GM12878 (cell line): ENCODE measurements at regions not wholly inside any gene's neighbourhood (a gene's known extent, or its start where the extent isn't known, plus 50 kb on each side); places are given as distances from the start of the nearest gene placed in this dataset.

ENCODE experiments used
- ATAC-seq: fragments of 200-7000 bp; cut with Tn5 transposase; 3 replicates; pipeline ENCODE4 v1.9.1; 2020; ENCODE audit warnings: mild to moderate bottlenecking, moderate library complexity
- BruUV-seq: library from RNA; stranded (reverse); fragments of 400-500 nt; replicated peaks from 2 replicates; lab custom pipeline; 2021; lab: Mats Ljungman, UMichigan
- CTCF ChIA-PET: fragments of 300-600 bp; sonication (Branson Sonifier 250); formaldehyde crosslinking; extraction: SDS; loops from one replicate; lab custom pipeline; 2021; ENCODE audit warnings: inconsistent platforms; lab: Yijun Ruan, JAX
- POLR2A ChIA-PET: fragments of 350-600 bp; formaldehyde crosslinking; extraction: SDS; loops from one replicate; lab custom pipeline; 2021; ENCODE audit warnings: inconsistent platforms; lab: Charles Lee
- RAD21 ChIA-PET: fragments of 300-600 bp; sonication (Branson Sonifier 250); formaldehyde crosslinking; loops from one replicate; lab custom pipeline; 2023; ENCODE audit warnings: antibody characterized with exemption; ENCODE audit not compliant: unreplicated experiment; lab: Charles Lee
- SMC1A ChIA-PET: fragments of 300-600 bp; sonication (Branson Sonifier 250); formaldehyde crosslinking; loops from one replicate; lab custom pipeline; 2023; ENCODE audit not compliant: unreplicated experiment, uncharacterized antibody; lab: Charles Lee
- DNase-seq: peaks from one replicate; pipeline ENCODE4 v3.0.0-alpha.2; 2011; ENCODE audit warnings: low read depth, low spot score
- FAIRE-seq: peaks from 3 replicates; lab custom pipeline; 2011; peaks lifted over from hg19 to GRCh38; lab: Jason Lieb, UNC
- H2AFZ ChIP-seq: 2 replicates; pipeline ENCODE4 v1.6.0; 2011; ENCODE audit warnings: low read depth, low read length, control low read depth; ENCODE audit not compliant: control insufficient read depth
- H3K27ac ChIP-seq: 2 replicates; pipeline ENCODE4 v1.5.1; 2011; ENCODE audit warnings: control low read depth; ENCODE audit not compliant: control insufficient read depth, insufficient read depth
- H3K27me3 ChIP-seq, 2 experiments: replicated peaks in 1 of 2; 2 replicates each; pipeline versions ENCODE4 v1.6.0 to v1.6.1; 2011; ENCODE audit warnings: low read length in 1 of 2; ENCODE audit not compliant: control insufficient read depth in 2 of 2, insufficient read depth in 2 of 2
- H3K36me3 ChIP-seq, 2 experiments: 2 replicates each; pipeline ENCODE4 v1.5.1; 2011; ENCODE audit warnings: low read length in 1 of 2; ENCODE audit not compliant: control insufficient read depth in 2 of 2, insufficient read depth in 2 of 2
- H3K4me1 ChIP-seq: 2 replicates; pipeline ENCODE4 v1.6.1; 2011; ENCODE audit warnings: mild to moderate bottlenecking, low read length, moderate library complexity, mixed read lengths; ENCODE audit not compliant: control insufficient read depth, insufficient read depth
- H3K4me2 ChIP-seq: 2 replicates; pipeline ENCODE4 v1.6.0; 2011; ENCODE audit warnings: control low read depth; ENCODE audit not compliant: control insufficient read depth, insufficient read depth
- H3K4me3 ChIP-seq: fragments of 200-600 bp; sonication (generic); 2 replicates; pipeline ENCODE4 v1.5.1; 2016
- H3K79me2 ChIP-seq: 2 replicates; pipeline ENCODE4 v1.6.0; 2011; ENCODE audit warnings: low read length; ENCODE audit not compliant: control insufficient read depth, insufficient read depth
- H3K9ac ChIP-seq: 2 replicates; pipeline ENCODE4 v1.8.0; 2011; ENCODE audit warnings: low read length, control low read depth, mixed read lengths; ENCODE audit not compliant: control insufficient read depth, insufficient read depth
- H3K9me3 ChIP-seq: replicated peaks from 3 replicates; pipeline ENCODE4 v1.5.1; 2011; ENCODE audit warnings: mild to moderate bottlenecking, low read length; ENCODE audit not compliant: control insufficient read depth, insufficient read depth
- H4K20me1 ChIP-seq: 2 replicates; pipeline ENCODE4 v1.6.0; 2011; ENCODE audit not compliant: control insufficient read depth, insufficient read depth
- BMI1 ChIP-seq: fragments of 450-650 bp; IDR thresholded peaks from 2 replicates; pipeline ENCODE4 v1.6.1; 2016; ENCODE audit warnings: mild to moderate bottlenecking, moderate library complexity, borderline replicate concordance
- CBX3 ChIP-seq: fragments of 200-600 bp; sonication (generic); IDR thresholded peaks from 2 replicates; pipeline ENCODE4 v1.6.1; 2016; ENCODE audit warnings: low read depth, borderline replicate concordance
- ETV6 ChIP-seq, 2 experiments: fragments of 450-650 bp in 1 of 2; IDR thresholded peaks in 1 of 2; conservative IDR thresholded peaks in 1 of 2; 2 replicates each; pipeline ENCODE4 v1.6.1; 2014; ENCODE audit warnings: antibody characterized with exemption in 1 of 2, borderline replicate concordance in 1 of 2, low read depth in 1 of 2, mild to moderate bottlenecking in 1 of 2, moderate library complexity in 1 of 2
- FOS ChIP-seq: IDR thresholded peaks from 3 replicates; pipeline ENCODE4 v1.6.1; 2011; ENCODE audit warnings: borderline replicate concordance; ENCODE audit not compliant: insufficient read length; ENCODE audit errors: extremely low read depth
- HDAC2 ChIP-seq: fragments of 200-600 bp; sonication (generic); IDR thresholded peaks from 2 replicates; pipeline ENCODE4 v1.6.1; 2017
- MYC ChIP-seq: IDR thresholded peaks from 2 replicates; pipeline ENCODE4 v1.6.1; 2011; ENCODE audit warnings: mild to moderate bottlenecking, low read length, moderate library complexity, inconsistent platforms; ENCODE audit not compliant: insufficient read depth, insufficient replicate concordance, insufficient read length, severe bottlenecking
- NRF1 ChIP-seq: conservative IDR thresholded peaks from 2 replicates; pipeline ENCODE4 v1.6.1; 2011; ENCODE audit warnings: mild to moderate bottlenecking, low read depth, low read length, improper control_type of control experiment
- PAX8 ChIP-seq: fragments of 450-650 bp; IDR thresholded peaks from 2 replicates; pipeline ENCODE4 v1.6.1; 2017; ENCODE audit warnings: mild to moderate bottlenecking, moderate library complexity
- RAD51 ChIP-seq: fragments of 450-650 bp; IDR thresholded peaks from 2 replicates; pipeline ENCODE4 v1.6.1; 2016; ENCODE audit warnings: moderate library complexity, mild to moderate bottlenecking, inconsistent platforms
- RBBP5 ChIP-seq: fragments of 200-600 bp; sonication (generic); conservative IDR thresholded peaks from 2 replicates; pipeline ENCODE4 v1.6.1; 2016
- SMC3 ChIP-seq: IDR thresholded peaks from 2 replicates; pipeline ENCODE4 v1.6.1; 2011; ENCODE audit warnings: low read length, improper control_type of control experiment, borderline replicate concordance
- WRNIP1 ChIP-seq: IDR thresholded peaks from 2 replicates; pipeline ENCODE4 v1.6.1; 2011; ENCODE audit warnings: low read depth, low read length, improper control_type of control experiment, borderline replicate concordance
- YBX1 ChIP-seq: fragments of 450-650 bp; IDR thresholded peaks from 2 replicates; pipeline ENCODE4 v1.6.1; 2016; ENCODE audit warnings: antibody characterized with exemption
- WGBS: methylation state at CpG from one replicate; pipeline ENCODE4 v1.1.6; 2016; ENCODE audit warnings: low lambda C conversion rate; ENCODE audit not compliant: insufficient replicate concordance, insufficient coverage; ENCODE audit errors: missing lambda C conversion rate; 5-methylcytosine and 5-hydroxymethylcytosine counted together
- in situ Hi-C: fragments of 300-500 bp; cut with MboI; formaldehyde crosslinking; loops from 9 replicates; pipeline ENCODE4 v1.14.3; 2018; ENCODE audit warnings: mixed read lengths
- intact Hi-C: fragments of 100-400 bp; cut with micrococcal nuclease; formaldehyde crosslinking; loops from one replicate; pipeline ENCODE4 v1.14.2; 2022; ENCODE audit not compliant: unreplicated experiment
- TF ChIP-seq, protein P1 (sequence below): fragments of 450-650 bp; IDR thresholded peaks from 2 replicates; pipeline ENCODE4 v1.6.1; 2016; ENCODE audit warnings: mild to moderate bottlenecking
- TF ChIP-seq, protein P2 (sequence below): IDR thresholded peaks from 2 replicates; pipeline ENCODE4 v1.6.1; 2011; ENCODE audit warnings: low read depth, low read length, improper control_type of control experiment, borderline replicate concordance
- TF ChIP-seq, protein P3 (sequence below): fragments of 450-650 bp; IDR thresholded peaks from 2 replicates; pipeline ENCODE4 v1.6.1; 2016; ENCODE audit warnings: mild to moderate bottlenecking, moderate library complexity, borderline replicate concordance

DNA sequence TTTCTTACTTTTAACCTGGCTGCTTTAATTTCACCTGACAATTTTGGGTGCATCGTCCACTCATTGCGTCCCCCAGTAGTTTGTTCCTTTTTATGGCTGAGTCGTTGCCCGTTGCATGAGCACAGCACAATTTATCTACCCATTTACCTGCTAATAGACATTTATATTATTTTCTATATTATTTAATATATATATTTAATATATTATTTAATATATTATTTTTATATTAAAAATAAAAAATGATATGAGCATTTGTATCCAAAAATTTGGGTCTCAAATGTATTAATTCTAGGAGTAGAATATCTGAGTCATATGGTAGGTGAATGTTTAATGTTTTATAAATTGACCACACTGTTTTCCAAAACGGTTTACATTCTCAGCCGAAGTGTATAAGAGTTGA, 300.2 kb downstream of the THBS2 start:
- H3K9ac ChIP-seq: no peak overlapping the region
- H3K4me2 ChIP-seq: no peak overlapping the region
- FAIRE-seq: no peak
- no peaks in the 10 kb centered on the region for H3K36me3 ChIP-seq
- no peaks in the 10 kb centered on the region for H3K4me1 ChIP-seq
- H3K9me3 ChIP-seq: no peaks in the 10 kb centered on the region
- WGBS: 51% methylated on average over 6 of the region's 6 CpGs
- intact Hi-C loops: no loop called here
- no TSS peak for BruUV-seq
- ChIA-PET RAD21 (no interaction called here), SMC1A (no interaction called here), CTCF (no interaction called here), POLR2A (no interaction called here)
- no peak overlapping the region for H3K4me3 ChIP-seq
- no peaks in the 10 kb centered on the region for H3K27me3 ChIP-seq
- H3K27ac ChIP-seq: no peak overlapping the region
- in situ Hi-C loops: loop anchor here (10.0 kb wide), 1 partner anchor 1561 kb away; no protein-coding TSS in a partner anchor
- H4K20me1 ChIP-seq: no peaks in the 10 kb centered on the region
- no peak for DNase-seq
- H2AFZ ChIP-seq: no peak overlapping the region
- ATAC-seq: no peak
- H3K79me2 ChIP-seq: no peaks in the 10 kb centered on the region
- TF ChIP-seq WRNIP1: no peak
- TF ChIP-seq YBX1: no peak
- no peak for TF ChIP-seq SMC3
- no peak for TF ChIP-seq FOS
- TF ChIP-seq CBX3: no peak
- TF ChIP-seq NRF1: no peak
- no peak for TF ChIP-seq RAD51
- TF ChIP-seq RBBP5: no peak
- TF ChIP-seq, protein P1, sequence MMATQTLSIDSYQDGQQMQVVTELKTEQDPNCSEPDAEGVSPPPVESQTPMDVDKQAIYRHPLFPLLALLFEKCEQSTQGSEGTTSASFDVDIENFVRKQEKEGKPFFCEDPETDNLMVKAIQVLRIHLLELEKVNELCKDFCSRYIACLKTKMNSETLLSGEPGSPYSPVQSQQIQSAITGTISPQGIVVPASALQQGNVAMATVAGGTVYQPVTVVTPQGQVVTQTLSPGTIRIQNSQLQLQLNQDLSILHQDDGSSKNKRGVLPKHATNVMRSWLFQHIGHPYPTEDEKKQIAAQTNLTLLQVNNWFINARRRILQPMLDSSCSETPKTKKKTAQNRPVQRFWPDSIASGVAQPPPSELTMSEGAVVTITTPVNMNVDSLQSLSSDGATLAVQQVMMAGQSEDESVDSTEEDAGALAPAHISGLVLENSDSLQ: no peak
- TF ChIP-seq BMI1: no peak
- TF ChIP-seq MYC: no peak
- TF ChIP-seq HDAC2: no peak
- TF ChIP-seq PAX8: no peak
- TF ChIP-seq ETV6 (conservative IDR thresholded peaks at IDR 0.05 in 1 of 2, IDR thresholded peaks at IDR 0.05 in 1 of 2; ENCODE audit: borderline replicate concordance in 1 of 2, low read depth in 1 of 2): no peak
- TF ChIP-seq, protein P2, sequence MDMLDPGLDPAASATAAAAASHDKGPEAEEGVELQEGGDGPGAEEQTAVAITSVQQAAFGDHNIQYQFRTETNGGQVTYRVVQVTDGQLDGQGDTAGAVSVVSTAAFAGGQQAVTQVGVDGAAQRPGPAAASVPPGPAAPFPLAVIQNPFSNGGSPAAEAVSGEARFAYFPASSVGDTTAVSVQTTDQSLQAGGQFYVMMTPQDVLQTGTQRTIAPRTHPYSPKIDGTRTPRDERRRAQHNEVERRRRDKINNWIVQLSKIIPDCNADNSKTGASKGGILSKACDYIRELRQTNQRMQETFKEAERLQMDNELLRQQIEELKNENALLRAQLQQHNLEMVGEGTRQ: no peak
- TF ChIP-seq, protein P3, sequence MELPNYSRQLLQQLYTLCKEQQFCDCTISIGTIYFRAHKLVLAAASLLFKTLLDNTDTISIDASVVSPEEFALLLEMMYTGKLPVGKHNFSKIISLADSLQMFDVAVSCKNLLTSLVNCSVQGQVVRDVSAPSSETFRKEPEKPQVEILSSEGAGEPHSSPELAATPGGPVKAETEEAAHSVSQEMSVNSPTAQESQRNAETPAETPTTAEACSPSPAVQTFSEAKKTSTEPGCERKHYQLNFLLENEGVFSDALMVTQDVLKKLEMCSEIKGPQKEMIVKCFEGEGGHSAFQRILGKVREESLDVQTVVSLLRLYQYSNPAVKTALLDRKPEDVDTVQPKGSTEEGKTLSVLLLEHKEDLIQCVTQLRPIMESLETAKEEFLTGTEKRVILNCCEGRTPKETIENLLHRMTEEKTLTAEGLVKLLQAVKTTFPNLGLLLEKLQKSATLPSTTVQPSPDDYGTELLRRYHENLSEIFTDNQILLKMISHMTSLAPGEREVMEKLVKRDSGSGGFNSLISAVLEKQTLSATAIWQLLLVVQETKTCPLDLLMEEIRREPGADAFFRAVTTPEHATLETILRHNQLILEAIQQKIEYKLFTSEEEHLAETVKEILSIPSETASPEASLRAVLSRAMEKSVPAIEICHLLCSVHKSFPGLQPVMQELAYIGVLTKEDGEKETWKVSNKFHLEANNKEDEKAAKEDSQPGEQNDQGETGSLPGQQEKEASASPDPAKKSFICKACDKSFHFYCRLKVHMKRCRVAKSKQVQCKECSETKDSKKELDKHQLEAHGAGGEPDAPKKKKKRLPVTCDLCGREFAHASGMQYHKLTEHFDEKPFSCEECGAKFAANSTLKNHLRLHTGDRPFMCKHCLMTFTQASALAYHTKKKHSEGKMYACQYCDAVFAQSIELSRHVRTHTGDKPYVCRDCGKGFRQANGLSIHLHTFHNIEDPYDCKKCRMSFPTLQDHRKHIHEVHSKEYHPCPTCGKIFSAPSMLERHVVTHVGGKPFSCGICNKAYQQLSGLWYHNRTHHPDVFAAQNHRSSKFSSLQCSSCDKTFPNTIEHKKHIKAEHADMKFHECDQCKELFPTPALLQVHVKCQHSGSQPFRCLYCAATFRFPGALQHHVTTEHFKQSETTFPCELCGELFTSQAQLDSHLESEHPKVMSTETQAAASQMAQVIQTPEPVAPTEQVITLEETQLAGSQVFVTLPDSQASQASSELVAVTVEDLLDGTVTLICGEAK: no peak
